BLaER1 (cell line): ENCODE measurements at regions not wholly inside any gene's neighbourhood (a gene's known extent, or its start where the extent isn't known, plus 50 kb on each side); places are given as distances from the start of the nearest gene placed in this dataset.
"Not testable (repeated sequence)": the region's sequence is repeated elsewhere in the genome, so short reads cannot be mapped to it uniquely, and the experiment has no call there.

ENCODE experiments used
- H3K27ac ChIP-seq: shearing (Covaris generic); formaldehyde crosslinking; 2 replicates; pipeline ENCODE4 v1.8.1; 2022
- H3K27me3 ChIP-seq: shearing (Covaris generic); formaldehyde crosslinking; 2 replicates; pipeline ENCODE4 v1.8.1; 2022
- H3K36me3 ChIP-seq: shearing (Covaris generic); formaldehyde crosslinking; 2 replicates; pipeline ENCODE4 v1.8.1; 2022
- H3K4me1 ChIP-seq: shearing (Covaris generic); formaldehyde crosslinking; 2 replicates; pipeline ENCODE4 v1.8.1; 2022
- H3K4me2 ChIP-seq: shearing (Covaris generic); formaldehyde crosslinking; 2 replicates; pipeline ENCODE4 v1.8.1; 2022
- H3K4me3 ChIP-seq: shearing (Covaris generic); formaldehyde crosslinking; 2 replicates; pipeline ENCODE4 v1.8.1; 2022
- H3K9ac ChIP-seq: shearing (Covaris generic); formaldehyde crosslinking; 2 replicates; pipeline ENCODE4 v1.8.1; 2022
- H3K9me3 ChIP-seq: shearing (Covaris generic); formaldehyde crosslinking; 2 replicates; pipeline ENCODE4 v1.8.1; 2022
- H4K20me1 ChIP-seq: shearing (Covaris generic); formaldehyde crosslinking; 2 replicates; pipeline ENCODE4 v1.8.1; 2022
- Cebpa-rat ChIP-seq: shearing (Covaris generic); IDR thresholded peaks from 2 replicates; pipeline ENCODE4 v1.8.1; 2022

- H3K4me2 ChIP-seq: no peak overlapping the region
- no peak for TF ChIP-seq Cebpa-rat
- H3K4me3 ChIP-seq: no peak overlapping the region
- no peak overlapping the region for H3K9ac ChIP-seq
- H3K9me3 ChIP-seq: no peaks in the 10 kb centered on the region
- H3K27me3 ChIP-seq: no peaks in the 10 kb centered on the region
- H3K27ac ChIP-seq: no peak overlapping the region
- H3K36me3 ChIP-seq: no peaks in the 10 kb centered on the region
- H4K20me1 ChIP-seq: no peaks in the 10 kb centered on the region
- H3K4me1 ChIP-seq: no peaks in the 10 kb centered on the region
Measured at GRCh38 chr9:73444821-73445220, 293.2 kb downstream of the ANXA1 start.

DNA sequence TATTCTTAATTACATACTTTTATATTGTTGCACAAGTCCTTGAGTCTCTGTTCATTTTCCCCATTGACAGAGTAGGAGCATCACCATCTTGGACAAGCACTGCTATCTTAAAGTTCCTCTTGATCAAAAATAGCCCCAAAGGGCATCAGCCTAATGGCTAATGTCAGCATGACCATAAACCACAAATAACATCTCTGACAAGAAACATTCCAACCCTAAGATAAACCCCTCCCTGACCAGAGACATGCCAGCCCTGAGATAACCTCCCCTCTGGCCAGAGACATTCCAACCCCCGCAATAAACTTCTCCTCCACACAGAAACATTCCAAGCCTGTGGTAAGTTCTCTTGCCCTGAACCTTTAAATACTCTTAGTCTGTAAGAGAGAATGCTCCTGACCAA is 293.7 kb downstream of the ANXA1 start:
- H3K9me3 ChIP-seq, H3K27me3 ChIP-seq, H3K4me1 ChIP-seq, H3K27ac ChIP-seq, H3K9ac ChIP-seq, H4K20me1 ChIP-seq, H3K4me2 ChIP-seq, H3K36me3 ChIP-seq, H3K4me3 ChIP-seq: not testable (repeated sequence)

- Histone ChIP-seq H3K4me2 (no peak overlapping the region), H4K20me1 (no peaks in the 10 kb centered on the region), H3K27ac (no peak overlapping the region), H3K9ac (no peak overlapping the region), H3K27me3 (no peaks in the 10 kb centered on the region), H3K9me3 (no peaks in the 10 kb centered on the region), H3K4me1 (no peaks in the 10 kb centered on the region), H3K36me3 (no peaks in the 10 kb centered on the region), H3K4me3 (no peak overlapping the region)
- no peak for TF ChIP-seq Cebpa-rat
Measured at GRCh38 chr9:73446306-73446705, 294.6 kb downstream of the ANXA1 start.

- H3K36me3 ChIP-seq: no peaks in the 10 kb centered on the region
- H3K4me3 ChIP-seq: no peak overlapping the region
- no peak for TF ChIP-seq Cebpa-rat
- H4K20me1 ChIP-seq: no peaks in the 10 kb centered on the region
- H3K27me3 ChIP-seq: no peaks in the 10 kb centered on the region
- no peak overlapping the region for H3K4me2 ChIP-seq
- H3K27ac ChIP-seq: no peak overlapping the region
- no peaks in the 10 kb centered on the region for H3K4me1 ChIP-seq
- H3K9ac ChIP-seq: no peak overlapping the region
- no peaks in the 10 kb centered on the region for H3K9me3 ChIP-seq
Measured at GRCh38 chr9:73451003-73451402, 299.3 kb downstream of the ANXA1 start.

DNA sequence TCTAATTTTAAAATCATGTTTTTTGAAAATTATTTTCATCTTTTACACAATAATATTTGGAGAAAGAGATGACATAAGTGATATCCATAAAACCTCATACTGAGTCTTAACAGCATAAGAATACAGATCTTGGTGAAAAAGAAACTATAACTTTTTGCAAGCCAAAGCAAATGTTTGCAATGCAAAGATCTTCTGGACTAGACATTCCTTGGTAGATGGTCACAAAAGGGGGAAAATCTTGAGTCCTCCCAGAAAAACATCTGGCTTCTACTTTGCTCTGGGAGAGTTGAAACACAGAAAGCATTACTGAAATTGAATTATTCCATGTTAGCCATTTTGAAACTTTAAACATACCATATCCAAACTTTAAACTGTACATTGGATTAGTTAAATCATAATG is 308.2 kb downstream of the ANXA1 start:
- TF ChIP-seq Cebpa-rat: no peak
- H3K4me3 ChIP-seq: no peak overlapping the region
- H3K27ac ChIP-seq: no peak overlapping the region
- H3K4me1 ChIP-seq: no peaks in the 10 kb centered on the region
- no peaks in the 10 kb centered on the region for H3K9me3 ChIP-seq
- no peak overlapping the region for H3K9ac ChIP-seq
- H4K20me1 ChIP-seq: no peaks in the 10 kb centered on the region
- H3K27me3 ChIP-seq: no peaks in the 10 kb centered on the region
- no peaks in the 10 kb centered on the region for H3K36me3 ChIP-seq
- H3K4me2 ChIP-seq: no peak overlapping the region

DNA sequence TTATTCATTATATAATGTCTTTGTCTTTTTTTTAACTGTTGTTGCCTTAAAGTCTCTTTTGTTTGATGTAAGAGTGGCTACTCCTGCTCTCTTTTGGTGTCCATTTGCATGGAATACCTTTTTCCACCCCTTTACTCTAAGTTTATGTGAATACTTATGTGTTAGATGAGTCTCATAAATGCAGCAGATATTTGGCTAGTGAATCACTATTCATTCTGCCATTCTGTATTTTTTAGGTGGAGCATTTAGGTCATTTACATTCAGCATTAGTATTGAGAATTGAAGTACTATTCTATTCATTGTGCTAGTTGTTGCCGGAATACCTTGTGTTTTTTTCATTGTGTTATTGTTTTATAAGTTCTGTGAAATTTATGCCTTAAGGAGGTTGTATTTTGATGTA is 317.1 kb downstream of the ANXA1 start:
- no peak for TF ChIP-seq Cebpa-rat
- no peaks in the 10 kb centered on the region for H4K20me1 ChIP-seq
- no peak overlapping the region for H3K4me3 ChIP-seq
- H3K4me2 ChIP-seq: no peak overlapping the region
- no peak overlapping the region for H3K9ac ChIP-seq
- H3K4me1 ChIP-seq: peaks cover 11% of the 10 kb centered on the region
- H3K9me3 ChIP-seq: no peaks in the 10 kb centered on the region
- no peak overlapping the region for H3K27ac ChIP-seq
- no peaks in the 10 kb centered on the region for H3K36me3 ChIP-seq
- H3K27me3 ChIP-seq: no peaks in the 10 kb centered on the region

GRCh38 chr9:73470766-73471165 is 319.1 kb downstream of the ANXA1 start:
- H3K4me3 ChIP-seq: no peak overlapping the region
- peak overlapping the region; percentile 22 for H3K4me2 ChIP-seq
- H4K20me1 ChIP-seq: no peaks in the 10 kb centered on the region
- no peak overlapping the region for H3K9ac ChIP-seq
- no peak for TF ChIP-seq Cebpa-rat
- H3K27ac ChIP-seq: no peak overlapping the region
- peaks cover 11% of the 10 kb centered on the region for H3K4me1 ChIP-seq
- H3K9me3 ChIP-seq: peaks cover 6% of the 10 kb centered on the region; the same call in 1 of the 2 replicates
- no peaks in the 10 kb centered on the region for H3K36me3 ChIP-seq
- H3K27me3 ChIP-seq: no peaks in the 10 kb centered on the region

DNA sequence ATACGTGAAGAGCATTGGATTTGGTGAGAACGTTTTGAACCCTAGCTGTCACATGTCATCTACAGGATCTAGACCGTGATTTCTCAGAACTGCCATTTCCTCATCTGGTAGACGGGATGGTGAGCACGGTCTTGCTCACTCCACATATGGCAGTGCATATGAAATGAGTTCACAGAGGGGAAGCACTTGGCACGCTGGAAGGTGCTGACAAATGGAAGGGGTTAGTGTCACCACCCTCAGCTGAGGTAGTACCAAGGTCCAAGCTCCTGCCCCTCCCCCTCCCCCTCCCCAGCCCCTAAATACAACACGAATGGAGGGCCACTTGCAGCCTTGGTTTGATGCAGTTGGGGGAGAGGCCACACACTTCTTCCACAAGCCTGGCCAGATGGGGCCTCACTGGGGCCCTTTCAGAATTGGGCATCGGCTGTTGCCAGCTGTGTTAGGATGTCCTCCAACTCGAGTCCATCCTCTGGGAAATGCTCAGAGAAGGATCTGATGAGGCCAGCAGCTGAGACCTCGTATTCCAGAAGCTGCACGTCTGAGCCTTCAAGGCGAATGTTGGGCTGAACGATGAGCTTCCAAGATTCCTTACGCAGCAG is 322.4 kb downstream of the ANXA1 start:
- TF ChIP-seq Cebpa-rat: no peak
- H3K4me3 ChIP-seq: no peak overlapping the region
- no peak overlapping the region for H3K27ac ChIP-seq
- no peak overlapping the region for H3K9ac ChIP-seq
- H3K27me3 ChIP-seq: no peaks in the 10 kb centered on the region
- peaks cover 11% of the 10 kb centered on the region for H3K4me1 ChIP-seq
- no peaks in the 10 kb centered on the region for H3K36me3 ChIP-seq
- H4K20me1 ChIP-seq: no peaks in the 10 kb centered on the region
- no peak overlapping the region for H3K4me2 ChIP-seq
- peaks cover 6% of the 10 kb centered on the region; the same call in 1 of the 2 replicates for H3K9me3 ChIP-seq

GRCh38 chr9:73474625-73475024 is 323.0 kb downstream of the ANXA1 start:
- H3K4me2 ChIP-seq: no peak overlapping the region
- H3K9ac ChIP-seq: no peak overlapping the region
- TF ChIP-seq Cebpa-rat: no peak
- no peaks in the 10 kb centered on the region for H3K36me3 ChIP-seq
- H3K9me3 ChIP-seq: peaks cover 6% of the 10 kb centered on the region; the same call in 1 of the 2 replicates
- no peaks in the 10 kb centered on the region for H4K20me1 ChIP-seq
- no peak overlapping the region for H3K27ac ChIP-seq
- H3K4me3 ChIP-seq: no peak overlapping the region
- H3K27me3 ChIP-seq: no peaks in the 10 kb centered on the region
- peaks cover 11% of the 10 kb centered on the region for H3K4me1 ChIP-seq

- Histone ChIP-seq H3K4me1 (no peaks in the 10 kb centered on the region), H3K9me3 (no peaks in the 10 kb centered on the region; the same call in 1 of the 2 replicates), H3K4me2 (no peak overlapping the region), H3K27me3 (no peaks in the 10 kb centered on the region), H3K27ac (no peak overlapping the region), H3K9ac (no peak overlapping the region), H3K4me3 (no peak overlapping the region), H4K20me1 (no peaks in the 10 kb centered on the region), H3K36me3 (no peaks in the 10 kb centered on the region)
- TF ChIP-seq Cebpa-rat: no peak
Measured at GRCh38 chr9:73494894-73495293, 343.2 kb downstream of the ANXA1 start.

GRCh38 chr9:73497796-73498195 is 346.1 kb downstream of the ANXA1 start:
- no peaks in the 10 kb centered on the region for H4K20me1 ChIP-seq
- H3K27me3 ChIP-seq: no peaks in the 10 kb centered on the region
- H3K36me3 ChIP-seq: no peaks in the 10 kb centered on the region
- no peaks in the 10 kb centered on the region; the same call in 1 of the 2 replicates for H3K9me3 ChIP-seq
- TF ChIP-seq Cebpa-rat: no peak
- no peak overlapping the region for H3K9ac ChIP-seq
- H3K4me2 ChIP-seq: no peak overlapping the region
- no peak overlapping the region for H3K4me3 ChIP-seq
- no peaks in the 10 kb centered on the region for H3K4me1 ChIP-seq
- no peak overlapping the region for H3K27ac ChIP-seq
